ENCODE measurements at regions not wholly inside any gene's neighbourhood (a gene's known extent, or its start where the extent isn't known, plus 50 kb on each side); places are given as distances from the start of the nearest gene placed in this dataset.

- TF ChIP-seq CTCF (IDR thresholded peaks at IDR 0.05) (peak in 5 of 6 experiments; percentile 14 to 74 (median 30)), POLR2A (IDR thresholded peaks at IDR 0.05) (no peak)
Measured at GRCh38 chr14:21868442-21869046, 194.9 kb upstream of the OR4E1 start.
